ENCODE measurements at regions not wholly inside any gene's neighbourhood (a gene's known extent, or its start where the extent isn't known, plus 50 kb on each side); places are given as distances from the start of the nearest gene placed in this dataset.

- in situ Hi-C loops (cut with MboI; ENCODE audit: low sequenced_read_pairs) = no loop called here
These were observed 220.8 kb downstream of the TFCP2L1 start for GRCh38 chr2:121064186-121064585.

DNA sequence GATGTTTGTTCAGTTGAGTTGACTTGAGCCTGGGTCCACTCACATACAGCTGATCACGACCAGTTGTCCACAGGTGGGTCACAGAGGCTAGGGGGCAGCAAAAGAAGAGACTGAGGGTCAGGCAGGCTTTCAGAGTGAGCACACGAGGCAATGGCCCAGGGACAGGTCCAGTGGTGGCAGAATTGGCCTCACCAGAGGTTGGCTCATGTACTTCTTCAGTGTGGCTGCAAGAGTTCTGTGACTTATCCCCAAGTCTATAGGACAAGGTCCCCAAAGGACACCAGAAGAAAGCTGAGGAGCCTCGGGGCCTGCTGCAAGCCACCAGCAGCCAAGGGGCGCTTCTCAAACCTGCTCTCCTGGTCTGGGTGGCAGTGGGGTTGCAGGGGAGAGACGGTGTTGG is 219.8 kb downstream of the TFCP2L1 start:
- in situ Hi-C loops (cut with MboI; ENCODE audit: low sequenced_read_pairs) = no loop called here

DNA sequence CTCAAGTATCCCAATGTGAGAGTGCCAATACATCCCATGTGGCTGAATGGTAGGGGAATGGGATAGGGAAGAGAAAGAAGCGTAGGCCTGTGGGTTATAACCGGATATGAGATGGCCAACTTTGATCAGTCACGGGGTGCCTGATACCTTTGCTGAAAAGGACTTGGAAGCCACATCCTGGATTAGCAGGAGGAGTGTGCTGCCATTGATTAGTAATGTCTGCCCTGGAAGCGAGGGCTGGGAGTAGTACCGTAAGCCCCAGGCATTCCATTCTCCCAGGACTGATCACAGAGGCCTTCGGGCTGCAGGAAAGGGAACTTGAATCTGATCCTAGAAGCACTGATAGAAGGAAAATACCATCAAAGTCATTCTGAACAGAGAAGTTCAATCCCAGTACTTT is 218.5 kb downstream of the TFCP2L1 start:
- in situ Hi-C loops (cut with MboI; ENCODE audit: low sequenced_read_pairs) = no loop called here

DNA sequence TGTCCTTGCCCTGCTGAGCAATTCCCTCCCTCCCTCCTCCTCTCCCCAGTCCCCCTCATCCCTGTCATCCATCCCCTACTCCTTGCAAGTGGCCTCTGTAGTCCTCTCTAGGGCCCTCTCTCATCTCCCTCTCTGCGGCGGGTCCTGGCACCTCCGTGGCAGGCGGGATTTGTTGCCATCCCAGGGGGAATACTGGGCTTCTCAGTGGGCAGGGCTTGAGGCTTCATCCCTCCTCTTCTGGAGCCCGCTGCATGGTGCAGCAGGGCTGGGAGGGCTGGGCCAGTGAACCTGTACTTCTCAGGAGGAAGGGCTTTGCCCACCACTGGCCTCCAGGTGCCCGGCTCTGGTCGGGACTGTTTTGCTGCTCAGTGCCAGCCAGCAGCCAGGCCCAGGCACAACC is 216.2 kb downstream of the TFCP2L1 start:
- in situ Hi-C loops (cut with MboI; ENCODE audit: low sequenced_read_pairs) = no loop called here

DNA sequence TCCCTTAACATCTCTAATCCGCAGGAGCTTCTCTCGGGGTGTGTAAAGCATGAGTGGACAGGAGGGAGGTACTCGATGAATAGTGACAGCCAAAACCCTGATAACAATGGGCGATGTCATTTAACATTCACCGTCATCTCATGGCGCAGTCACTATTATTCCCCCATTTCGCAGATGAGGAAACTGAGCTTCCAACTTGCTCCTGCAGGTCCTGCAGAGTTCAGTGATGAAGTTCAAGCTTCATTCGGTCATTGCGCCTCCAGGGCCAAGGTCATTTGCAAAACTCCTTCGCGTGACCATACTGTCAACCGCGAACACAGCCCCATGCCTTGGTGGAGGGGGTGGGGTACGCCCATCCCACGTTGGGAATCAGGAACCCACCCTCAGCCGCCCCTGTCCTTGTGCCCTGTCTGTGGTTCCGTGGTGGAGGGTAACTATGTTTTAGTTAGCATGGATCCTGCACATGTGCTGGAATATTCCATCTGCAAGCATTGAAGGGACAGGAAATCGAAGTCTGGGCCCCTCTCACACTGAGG is 215.5 kb downstream of the TFCP2L1 start:
- in situ Hi-C loops (cut with MboI; ENCODE audit: low sequenced_read_pairs) = no loop called here

GRCh38 chr2:121070061-121070460 is 214.9 kb downstream of the TFCP2L1 start:
- in situ Hi-C loops (cut with MboI; ENCODE audit: low sequenced_read_pairs) = loop anchor here (10.0 kb wide), 1 partner anchor 375 kb away; no protein-coding TSS in a partner anchor

DNA sequence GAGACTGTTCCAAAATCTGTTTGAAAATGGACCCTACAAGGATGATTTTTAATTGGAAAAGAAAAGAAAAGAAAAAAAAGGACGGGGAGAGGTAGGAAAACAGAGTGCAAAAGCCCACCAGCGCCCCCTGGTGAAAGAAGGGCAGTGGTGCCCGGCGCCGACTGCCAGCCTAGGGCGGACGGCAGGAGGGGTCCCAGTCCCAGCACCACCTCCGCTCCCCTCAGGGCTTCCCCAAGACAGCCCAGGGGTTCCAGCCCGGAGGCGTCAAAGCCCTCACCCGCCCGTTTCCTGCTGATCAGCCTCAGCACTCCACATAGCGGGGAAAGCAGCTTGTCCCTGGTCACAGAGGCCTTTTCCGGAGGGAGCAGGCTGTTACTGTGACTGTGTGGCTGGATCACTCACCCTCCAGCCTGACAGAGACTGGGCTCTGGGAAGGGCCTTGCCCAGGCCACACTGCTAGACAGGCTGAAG is 213.9 kb downstream of the TFCP2L1 start:
- in situ Hi-C loops (cut with MboI; ENCODE audit: low sequenced_read_pairs) = loop anchor here (10.0 kb wide), 1 partner anchor 376 kb away; no protein-coding TSS in a partner anchor

DNA sequence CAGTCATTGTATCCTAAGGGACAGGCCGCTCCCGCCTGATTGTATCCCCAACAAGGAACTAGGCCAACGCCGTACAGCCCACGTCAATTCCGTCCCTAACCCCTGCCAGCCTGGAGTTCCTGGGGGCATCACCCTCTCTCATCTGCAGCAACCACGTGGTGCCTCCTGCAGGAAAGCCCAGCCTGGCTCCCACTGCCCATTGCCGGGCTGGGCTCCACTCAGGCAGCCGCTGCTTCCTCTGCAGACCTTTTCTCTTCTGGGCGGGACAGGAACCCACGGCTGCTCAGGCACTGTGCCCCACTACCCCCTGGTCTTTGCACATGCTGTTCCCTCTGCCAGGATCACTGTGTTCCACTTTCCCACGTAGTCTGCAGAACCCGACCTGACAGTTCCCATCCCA is 212.2 kb downstream of the TFCP2L1 start:
- in situ Hi-C loops (cut with MboI; ENCODE audit: low sequenced_read_pairs) = loop anchor here (10.0 kb wide), 1 partner anchor 378 kb away; no protein-coding TSS in a partner anchor

DNA sequence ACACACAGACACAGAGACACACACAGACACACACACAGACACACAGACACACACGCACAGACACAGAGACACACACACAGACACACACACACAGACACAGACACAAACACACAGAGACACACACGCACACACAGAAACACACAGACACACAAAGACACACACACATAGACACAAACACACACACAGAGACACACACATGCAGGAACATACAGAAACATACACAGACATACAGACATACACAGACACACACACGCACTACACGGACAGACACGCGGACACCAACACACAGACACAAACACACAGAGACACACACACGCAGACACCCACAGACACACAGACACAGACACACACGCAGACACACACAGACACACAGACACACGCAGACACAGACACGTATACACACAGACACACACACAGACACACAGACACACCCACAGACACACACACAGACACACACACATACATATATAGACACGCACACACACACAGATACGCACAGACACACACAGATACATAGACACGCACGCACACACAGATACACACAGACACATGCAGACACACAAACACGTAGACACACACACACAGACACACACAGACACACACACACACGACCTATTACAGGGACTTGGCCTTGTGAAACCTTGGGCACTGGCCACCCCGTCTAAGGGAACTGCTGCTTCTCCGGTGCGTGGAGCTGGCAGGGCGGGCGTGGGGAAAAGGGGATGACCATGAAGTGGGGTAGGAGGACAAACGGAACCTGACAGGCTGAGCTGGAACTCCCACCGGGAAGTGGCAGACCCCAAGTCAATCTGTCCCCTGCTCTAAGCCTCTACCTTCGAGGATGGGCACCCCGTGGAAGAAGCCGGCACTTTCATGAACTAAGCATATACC is 211.4 kb downstream of the TFCP2L1 start:
- in situ Hi-C loops (cut with MboI; ENCODE audit: low sequenced_read_pairs) = loop anchor here (10.0 kb wide), 1 partner anchor 379 kb away; no protein-coding TSS in a partner anchor

- in situ Hi-C loops (cut with MboI; ENCODE audit: low sequenced_read_pairs) = loop anchor here (10.0 kb wide), 1 partner anchor 380 kb away; no protein-coding TSS in a partner anchor
These were observed 210.6 kb downstream of the TFCP2L1 start for GRCh38 chr2:121074293-121074932.

DNA sequence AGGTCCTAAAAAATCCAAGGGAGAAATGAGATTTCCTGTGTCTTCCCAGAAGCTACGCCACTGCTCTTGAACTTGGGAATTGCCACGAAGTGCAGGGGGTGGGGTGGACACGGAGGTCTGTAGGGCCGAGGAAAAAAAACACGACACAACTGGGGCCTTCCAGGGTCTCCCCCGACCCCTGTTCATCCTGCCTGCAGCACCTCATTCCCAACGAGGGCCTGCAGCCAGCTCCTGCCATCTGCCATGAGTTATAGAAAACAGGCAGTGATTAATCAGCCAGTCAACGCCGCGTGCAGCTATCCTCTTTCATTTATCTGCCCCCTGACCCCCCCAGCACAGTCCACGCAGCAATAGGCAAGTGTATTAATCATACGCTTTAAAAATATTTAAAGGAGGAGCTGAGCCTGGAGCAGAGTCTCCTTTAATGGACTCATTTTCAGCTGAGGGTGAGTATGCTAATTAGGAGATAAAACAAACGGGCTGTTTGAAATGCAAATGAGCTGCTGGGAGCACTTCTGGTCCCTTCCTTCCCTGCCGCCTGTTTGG is 209.9 kb downstream of the TFCP2L1 start:
- in situ Hi-C loops (cut with MboI; ENCODE audit: low sequenced_read_pairs) = loop anchor here (10.0 to 25.0 kb wide), 2 partner anchors 287 to 380 kb away; no protein-coding TSS in a partner anchor

DNA sequence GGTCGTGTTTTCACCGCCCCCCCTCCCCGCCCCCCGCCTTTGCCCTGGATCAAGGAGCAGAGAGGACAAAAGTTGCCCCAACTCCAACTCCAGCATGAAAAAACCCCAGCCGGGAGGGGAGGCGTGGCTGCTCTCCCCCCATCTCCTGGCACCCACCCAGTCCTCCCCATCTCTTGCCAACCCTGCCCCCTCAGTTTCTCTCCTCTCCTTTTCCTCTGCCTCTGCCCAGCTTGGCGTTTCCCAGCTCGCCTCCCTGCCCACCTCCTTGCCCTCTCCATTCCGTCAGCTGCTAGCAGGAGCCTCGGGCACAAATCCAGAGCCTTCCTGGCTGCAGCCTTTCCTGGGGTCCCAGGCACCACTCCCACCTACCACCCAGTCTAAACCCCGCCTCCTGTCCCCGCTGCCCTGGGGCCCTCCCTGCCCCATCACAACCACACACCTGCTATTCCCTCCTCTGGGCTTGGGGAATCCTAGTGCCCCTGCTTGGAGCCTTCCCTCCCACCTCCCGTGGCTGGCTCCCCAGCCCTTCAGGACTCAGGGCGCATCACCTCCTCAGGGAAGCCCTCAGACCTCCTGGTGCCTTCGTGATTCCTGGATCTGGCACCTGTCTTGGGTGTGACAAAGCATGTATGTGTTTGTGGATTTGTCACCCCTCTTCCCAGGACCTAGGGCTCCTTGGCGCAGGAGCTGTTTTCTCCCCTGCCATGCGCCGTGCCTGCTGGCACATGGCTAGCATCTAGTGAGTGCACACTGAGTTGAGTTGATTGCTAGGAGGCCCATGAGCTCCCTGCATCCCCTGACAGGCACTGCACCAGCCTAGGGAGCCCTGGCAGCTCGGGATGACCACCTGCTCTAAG is 209.1 kb downstream of the TFCP2L1 start:
- in situ Hi-C loops (cut with MboI; ENCODE audit: low sequenced_read_pairs) = loop anchor here (10.0 to 25.0 kb wide), 2 partner anchors 286 to 381 kb away; no protein-coding TSS in a partner anchor

GRCh38 chr2:121076498-121076820 is 208.5 kb downstream of the TFCP2L1 start:
- in situ Hi-C loops (cut with MboI; ENCODE audit: low sequenced_read_pairs) = loop anchor here (10.0 to 25.0 kb wide), 2 partner anchors 286 to 382 kb away; no protein-coding TSS in a partner anchor

GRCh38 chr2:121076885-121077549 is 208.0 kb downstream of the TFCP2L1 start:
- in situ Hi-C loops (cut with MboI; ENCODE audit: low sequenced_read_pairs) = loop anchor here (10.0 to 25.0 kb wide), 2 partner anchors 285 to 382 kb away; no protein-coding TSS in a partner anchor

DNA sequence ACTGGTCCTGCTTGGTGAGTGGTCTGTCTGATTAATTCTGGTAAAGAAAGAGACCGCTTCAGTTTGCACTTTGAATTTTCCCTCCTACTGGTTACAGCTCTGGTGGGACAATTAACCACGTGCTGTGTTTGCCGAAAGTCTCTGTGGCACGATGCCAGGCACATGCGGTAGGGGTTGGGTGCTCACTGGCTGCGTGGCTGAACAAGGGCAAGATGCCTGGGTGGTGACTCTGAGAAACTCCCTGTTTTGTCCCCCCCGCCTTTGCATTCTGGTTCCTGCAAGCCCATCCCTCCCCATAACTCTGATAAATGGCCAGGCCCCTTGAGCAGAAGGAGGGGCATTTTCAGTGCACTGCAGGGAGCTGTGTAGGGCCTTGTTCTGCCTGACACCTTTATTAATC is 206.1 kb downstream of the TFCP2L1 start:
- in situ Hi-C loops (cut with MboI; ENCODE audit: low sequenced_read_pairs) = loop anchor here (10.0 to 25.0 kb wide), 2 partner anchors 283 to 384 kb away; no protein-coding TSS in a partner anchor

DNA sequence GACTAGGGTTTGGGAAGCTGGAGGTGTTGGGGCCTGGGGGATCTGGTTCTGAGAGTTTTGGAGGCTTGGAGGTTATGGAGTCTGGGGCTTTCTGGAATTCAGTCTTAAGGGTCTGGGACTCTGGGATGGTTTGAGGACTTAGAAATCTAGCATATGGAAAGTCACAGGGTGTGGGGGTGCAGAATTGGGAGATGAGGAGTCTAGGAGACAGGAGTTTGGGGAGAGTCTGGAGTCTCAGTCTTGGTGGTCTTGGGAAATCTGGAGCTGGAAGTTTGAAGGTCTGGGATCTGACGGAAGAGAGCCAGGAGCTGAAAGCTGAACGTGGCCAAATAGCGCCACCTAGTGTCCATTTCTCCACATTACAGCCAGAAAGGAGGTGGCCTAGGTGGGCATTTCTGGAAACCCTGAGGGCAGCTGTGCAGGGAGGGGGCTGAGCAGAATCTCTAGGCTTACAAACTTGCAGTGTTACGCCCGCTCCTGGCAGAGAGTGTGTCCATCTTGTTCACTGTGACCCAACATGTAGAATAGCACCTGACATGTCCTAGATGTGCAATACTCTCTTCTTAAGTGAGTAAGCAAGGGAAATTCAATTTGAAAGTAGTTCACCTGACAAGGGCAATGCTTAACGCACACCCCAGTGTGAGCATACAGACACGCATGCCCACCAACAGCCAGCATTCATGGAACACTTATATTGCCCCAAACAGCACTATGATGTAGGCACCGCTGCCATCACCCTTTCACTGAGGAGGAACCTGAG is 204.8 kb downstream of the TFCP2L1 start:
- in situ Hi-C loops (cut with MboI; ENCODE audit: low sequenced_read_pairs) = loop anchor here (25.0 kb wide), 1 partner anchor 282 kb away; no protein-coding TSS in a partner anchor

DNA sequence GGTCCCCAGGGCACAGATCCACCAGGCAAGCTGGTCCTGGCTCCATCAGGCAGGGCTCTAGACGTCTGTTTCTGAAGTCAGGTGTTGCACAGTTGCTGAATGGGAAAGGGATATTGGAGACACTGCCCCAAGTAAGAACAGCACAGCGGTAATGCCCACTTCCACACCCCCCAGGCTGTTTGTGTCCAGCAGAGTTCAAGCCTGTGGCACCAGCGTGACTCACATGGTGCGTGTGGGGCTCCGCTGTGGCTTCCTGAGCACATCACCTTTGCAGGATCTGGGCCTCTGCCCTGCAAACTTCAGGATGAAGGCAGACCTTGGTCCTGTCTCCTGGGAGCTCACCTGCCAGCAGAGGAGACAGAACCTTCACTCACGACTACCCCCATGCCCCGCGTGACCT is 203.3 kb downstream of the TFCP2L1 start:
- in situ Hi-C loops (cut with MboI; ENCODE audit: low sequenced_read_pairs) = loop anchor here (25.0 kb wide), 1 partner anchor 281 kb away; no protein-coding TSS in a partner anchor

GRCh38 chr2:121082191-121082590 is 202.8 kb downstream of the TFCP2L1 start:
- in situ Hi-C loops (cut with MboI; ENCODE audit: low sequenced_read_pairs) = loop anchor here (25.0 kb wide), 1 partner anchor 280 kb away; no protein-coding TSS in a partner anchor

Measured in HL-60/S4 treated with phorbol 12-myristate 13-acetate at 8.2 ng/mL for 4 days and 3 days (cell line).